ENCODE measurements at regions not wholly inside any gene's neighbourhood (a gene's known extent, or its start where the extent isn't known, plus 50 kb on each side); places are given as distances from the start of the nearest gene placed in this dataset.
"Not testable (repeated sequence)": the region's sequence is repeated elsewhere in the genome, so short reads cannot be mapped to it uniquely, and the experiment has no call there.

- H3K27ac ChIP-seq: no peak overlapping the region
- no peak overlapping the region for H3K4me3 ChIP-seq
Observed at GRCh38 chr5:159560088-159560487, 229.8 kb upstream of the IL12B start.

- H3K27ac ChIP-seq: no peak overlapping the region
- H3K4me3 ChIP-seq: no peak overlapping the region
Observed at GRCh38 chr5:159564031-159564430, 233.7 kb upstream of the IL12B start.

- no peak overlapping the region for H3K4me3 ChIP-seq
- H3K27ac ChIP-seq: no peak overlapping the region
Observed at GRCh38 chr5:159566832-159567231, 236.5 kb upstream of the IL12B start.

GRCh38 chr5:159567461-159567860, 237.2 kb upstream of the IL12B start:
- Histone ChIP-seq H3K27ac (no peak overlapping the region), H3K4me3 (no peak overlapping the region)

GRCh38 chr5:159571501-159572244, 241.4 kb upstream of the IL12B start:
- Histone ChIP-seq H3K4me3 (no peak overlapping the region), H3K27ac (no peak overlapping the region)

GRCh38 chr5:159576902-159577301, 246.6 kb upstream of the IL12B start:
- Histone ChIP-seq H3K4me3 (no peak overlapping the region), H3K27ac (no peak overlapping the region)

- Histone ChIP-seq H3K4me3 (no peak overlapping the region), H3K27ac (no peak overlapping the region)
Observed at GRCh38 chr5:159581502-159582249, 251.4 kb upstream of the IL12B start.

GRCh38 chr5:159582756-159583541, 252.7 kb upstream of the IL12B start:
- no peak overlapping the region for H3K27ac ChIP-seq
- no peak overlapping the region for H3K4me3 ChIP-seq

- Histone ChIP-seq H3K27ac (no peak overlapping the region), H3K4me3 (no peak overlapping the region)
Observed at GRCh38 chr5:159586921-159587320, 256.6 kb upstream of the IL12B start.

GRCh38 chr5:159588941-159589340, 258.7 kb upstream of the IL12B start:
- H3K4me3 ChIP-seq: no peak overlapping the region
- no peak overlapping the region for H3K27ac ChIP-seq

GRCh38 chr5:159593518-159594073, 263.3 kb upstream of the IL12B start:
- no peak overlapping the region for H3K4me3 ChIP-seq
- no peak overlapping the region for H3K27ac ChIP-seq

GRCh38 chr5:159595561-159595960, 265.3 kb upstream of the IL12B start:
- H3K4me3 ChIP-seq, H3K27ac ChIP-seq: not testable (repeated sequence)

GRCh38 chr5:159601216-159601615, 270.9 kb upstream of the IL12B start:
- no peak overlapping the region for H3K4me3 ChIP-seq

GRCh38 chr5:159602434-159602833, 272.1 kb upstream of the IL12B start:
- Histone ChIP-seq H3K4me3 (no peak overlapping the region), H3K27ac (no peak overlapping the region)

More at GRCh38 chr5:159601216-159601615, 270.9 kb upstream of the IL12B start:
- H3K27ac ChIP-seq: no peak overlapping the region

GRCh38 chr5:159605585-159605984, 275.3 kb upstream of the IL12B start:
- H3K27ac ChIP-seq: no peak overlapping the region

GRCh38 chr5:159609359-159609758, 279.1 kb upstream of the IL12B start:
- Histone ChIP-seq H3K4me3 (no peak overlapping the region), H3K27ac (no peak overlapping the region)

More at GRCh38 chr5:159605585-159605984, 275.3 kb upstream of the IL12B start:
- H3K4me3 ChIP-seq: no peak overlapping the region

- Histone ChIP-seq H3K27ac (no peak overlapping the region), H3K4me3 (no peak overlapping the region)
Observed at GRCh38 chr5:159610966-159611579, 280.8 kb upstream of the IL12B start.

GRCh38 chr5:159616952-159617351, 286.7 kb upstream of the IL12B start:
- Histone ChIP-seq H3K27ac (no peak overlapping the region), H3K4me3 (no peak overlapping the region)

- H3K4me3 ChIP-seq: no peak overlapping the region
- no peak overlapping the region for H3K27ac ChIP-seq
Observed at GRCh38 chr5:159619826-159620225, 289.5 kb upstream of the IL12B start.

Data from skin epidermis (tissue), 12 donors.